ENCODE measurements at regions not wholly inside any gene's neighbourhood (a gene's known extent, or its start where the extent isn't known, plus 50 kb on each side); places are given as distances from the start of the nearest gene placed in this dataset.

DNA sequence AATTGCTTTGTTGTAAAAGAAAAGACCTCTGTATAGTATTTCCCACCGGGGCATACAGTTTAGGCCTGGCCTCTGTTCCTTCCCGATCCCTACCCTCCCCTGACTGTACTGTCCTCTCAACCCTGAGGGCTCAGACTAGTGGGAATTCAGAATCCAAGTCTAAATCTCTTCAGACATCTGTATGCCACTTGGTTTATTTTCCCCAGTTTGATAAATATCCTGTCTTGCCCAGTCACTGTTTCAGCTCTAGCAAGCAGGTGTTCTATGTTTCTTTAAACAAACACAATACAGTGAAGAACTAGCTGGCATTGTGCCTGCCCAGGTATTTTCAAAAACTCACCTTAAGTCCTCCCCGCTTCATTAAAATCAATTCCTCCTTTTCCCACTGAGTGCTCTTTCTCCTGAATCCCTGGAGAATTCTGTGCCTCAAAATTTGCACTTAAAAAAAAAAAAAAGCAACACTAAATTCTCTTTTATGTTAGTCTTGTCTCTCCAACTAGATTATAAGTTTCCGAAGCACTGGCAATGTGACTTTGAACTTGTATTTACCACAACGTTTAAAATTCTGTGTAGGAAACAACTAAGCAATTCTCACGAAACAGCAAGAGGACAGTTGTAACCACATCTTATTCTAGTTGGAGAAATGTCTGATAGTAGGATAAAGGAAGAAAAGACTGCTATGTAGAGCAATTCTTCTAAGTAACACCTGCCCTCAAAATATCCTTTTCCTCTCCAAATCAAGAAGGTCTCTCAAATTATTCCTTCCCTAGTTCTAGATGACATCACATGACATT lies 112.0 kb upstream of the CARMIL1 start:
- Histone ChIP-seq H3K9me3 (no peaks in the 10 kb centered on the region), H3K27ac (no peak overlapping the region), H3K4me1 (peaks cover 5% of the 10 kb centered on the region; the same call in 1 of the 3 replicates), H3K4me3 (no peak overlapping the region), H3K4me2 (no peak overlapping the region)
- WGBS (ENCODE audit: missing lambda C conversion rate) = 51% methylated on average over 6 of the region's 6 CpGs
- ATAC-seq (no peak), FAIRE-seq (no peak), DNase-seq (ENCODE audit: low read depth in 1 of 2, low spot score in 1 of 2) (no peak)
- CTCF ChIA-PET = no interaction called here
- TF ChIP-seq RAD21 (conservative IDR thresholded peaks at IDR 0.05 in 1 of 2, IDR thresholded peaks at IDR 0.05 in 1 of 2) (no peak), EHMT2 (IDR thresholded peaks at IDR 0.05; ENCODE audit: low read depth) (no peak), HOXB5 (CRISPR knock-in tag; IDR thresholded peaks at IDR 0.05) (no peak), CHD2 (IDR thresholded peaks at IDR 0.05; ENCODE audit: low read length, partially characterized antibody) (no peak), ZSCAN20 (CRISPR knock-in tag; IDR thresholded peaks at IDR 0.05) (no peak), CBX2 (IDR thresholded peaks at IDR 0.05; ENCODE audit: borderline replicate concordance, low read depth) (no peak), BHLHE40 (IDR thresholded peaks at IDR 0.05; ENCODE audit: low read depth, low read length) (no peak), JUN (IDR thresholded peaks at IDR 0.05) (no peak), TFCP2L1 (CRISPR knock-in tag; IDR thresholded peaks at IDR 0.05) (no peak), FOSB (CRISPR knock-in tag; IDR thresholded peaks at IDR 0.05) (no peak), EP300 (IDR thresholded peaks at IDR 0.05) (no peak), ESRRA (IDR thresholded peaks at IDR 0.05; ENCODE audit: borderline replicate concordance, low read length) (no peak), HDAC2 (IDR thresholded peaks at IDR 0.05) (no peak), CEBPB (IDR thresholded peaks at IDR 0.05) (no peak), GATA3 (IDR thresholded peaks at IDR 0.05; ENCODE audit: borderline replicate concordance) (no peak), KDM5A (IDR thresholded peaks at IDR 0.05) (no peak)
- TF ChIP-seq, protein P1, sequence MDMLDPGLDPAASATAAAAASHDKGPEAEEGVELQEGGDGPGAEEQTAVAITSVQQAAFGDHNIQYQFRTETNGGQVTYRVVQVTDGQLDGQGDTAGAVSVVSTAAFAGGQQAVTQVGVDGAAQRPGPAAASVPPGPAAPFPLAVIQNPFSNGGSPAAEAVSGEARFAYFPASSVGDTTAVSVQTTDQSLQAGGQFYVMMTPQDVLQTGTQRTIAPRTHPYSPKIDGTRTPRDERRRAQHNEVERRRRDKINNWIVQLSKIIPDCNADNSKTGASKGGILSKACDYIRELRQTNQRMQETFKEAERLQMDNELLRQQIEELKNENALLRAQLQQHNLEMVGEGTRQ (IDR thresholded peaks at IDR 0.05) = no peak
- TF ChIP-seq, protein P2, sequence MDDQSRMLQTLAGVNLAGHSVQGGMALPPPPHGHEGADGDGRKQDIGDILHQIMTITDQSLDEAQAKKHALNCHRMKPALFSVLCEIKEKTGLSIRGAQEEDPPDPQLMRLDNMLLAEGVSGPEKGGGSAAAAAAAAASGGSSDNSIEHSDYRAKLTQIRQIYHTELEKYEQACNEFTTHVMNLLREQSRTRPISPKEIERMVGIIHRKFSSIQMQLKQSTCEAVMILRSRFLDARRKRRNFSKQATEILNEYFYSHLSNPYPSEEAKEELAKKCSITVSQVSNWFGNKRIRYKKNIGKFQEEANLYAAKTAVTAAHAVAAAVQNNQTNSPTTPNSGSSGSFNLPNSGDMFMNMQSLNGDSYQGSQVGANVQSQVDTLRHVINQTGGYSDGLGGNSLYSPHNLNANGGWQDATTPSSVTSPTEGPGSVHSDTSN (IDR thresholded peaks at IDR 0.05) = no peak
- TF ChIP-seq, protein P3, sequence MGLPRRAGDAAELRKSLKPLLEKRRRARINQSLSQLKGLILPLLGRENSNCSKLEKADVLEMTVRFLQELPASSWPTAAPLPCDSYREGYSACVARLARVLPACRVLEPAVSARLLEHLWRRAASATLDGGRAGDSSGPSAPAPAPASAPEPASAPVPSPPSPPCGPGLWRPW (IDR thresholded peaks at IDR 0.05) = no peak
- POLR2A ChIA-PET = no interaction called here

DNA sequence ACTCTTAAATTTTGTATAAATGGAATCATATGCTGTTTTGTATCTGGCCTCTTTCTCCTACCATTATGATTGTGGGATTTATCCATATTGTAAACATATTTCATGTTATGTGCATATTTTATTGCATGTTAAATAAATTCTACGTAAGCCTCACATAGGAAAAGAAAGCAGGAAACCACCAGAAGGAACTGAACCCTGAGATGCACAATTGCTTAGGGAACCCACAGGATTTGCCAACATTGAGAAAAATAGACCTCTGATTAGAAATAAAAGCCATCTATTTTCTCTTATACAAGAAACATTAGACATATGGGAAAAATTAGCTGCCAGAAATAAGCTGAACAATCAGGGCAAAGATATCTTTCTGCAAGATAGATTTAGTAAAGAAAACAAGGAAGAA lies 111.2 kb upstream of the CARMIL1 start:
- ATAC-seq (no peak), FAIRE-seq (no peak), DNase-seq (ENCODE audit: low read depth in 1 of 2, low spot score in 1 of 2) (no peak)
- ChIA-PET POLR2A (no interaction called here), CTCF (no interaction called here)
- H3K4me3 ChIP-seq = no peak overlapping the region
- TF ChIP-seq NFE2L2 (conservative IDR thresholded peaks at IDR 0.05; ENCODE audit: low read length) = no peak
- TF ChIP-seq, protein P4, sequence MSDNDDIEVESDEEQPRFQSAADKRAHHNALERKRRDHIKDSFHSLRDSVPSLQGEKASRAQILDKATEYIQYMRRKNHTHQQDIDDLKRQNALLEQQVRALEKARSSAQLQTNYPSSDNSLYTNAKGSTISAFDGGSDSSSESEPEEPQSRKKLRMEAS (IDR thresholded peaks at IDR 0.05) = no peak
- peaks cover 8% of the 10 kb centered on the region for H3K4me1 ChIP-seq
- H3K4me2 ChIP-seq = no peak overlapping the region
- no peak overlapping the region for H3K27ac ChIP-seq
- H3K9me3 ChIP-seq = no peaks in the 10 kb centered on the region
- 100% methylated on average over 1 of the region's 1 CpG for WGBS (ENCODE audit: missing lambda C conversion rate)

DNA sequence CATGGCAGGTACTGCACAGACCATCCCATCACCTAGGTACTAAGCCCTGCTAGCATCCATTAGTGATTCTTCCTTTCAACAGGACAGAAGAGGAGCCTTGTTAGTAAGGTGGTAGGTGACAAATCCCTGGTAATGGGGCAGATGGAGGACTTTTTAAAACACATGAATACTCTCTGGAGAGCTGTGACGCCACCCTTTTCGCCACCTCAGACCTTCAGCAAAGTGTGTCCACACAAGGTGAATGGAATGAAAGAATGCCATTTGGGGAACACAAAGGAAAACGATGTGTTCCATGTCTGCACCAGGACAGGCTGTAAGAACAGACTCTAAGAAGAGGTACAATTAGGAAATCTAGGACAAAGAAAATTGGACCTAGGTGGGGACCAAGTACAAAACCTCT lies 110.5 kb upstream of the CARMIL1 start:
- WGBS (ENCODE audit: missing lambda C conversion rate) = 70% methylated on average over 3 of the region's 3 CpGs
- Histone ChIP-seq H3K4me1 (peaks cover 15% of the 10 kb centered on the region), H3K4me2 (no peak overlapping the region), H3K4me3 (no peak overlapping the region), H3K27ac (no peak overlapping the region), H3K9me3 (no peaks in the 10 kb centered on the region)
- FAIRE-seq (no peak), ATAC-seq (no peak), DNase-seq (ENCODE audit: low read depth in 1 of 2, low spot score in 1 of 2) (no peak)
- ChIA-PET CTCF (no interaction called here), POLR2A (no interaction called here)
- TF ChIP-seq ZC3H11A (IDR thresholded peaks at IDR 0.05) (no peak), CBX2 (IDR thresholded peaks at IDR 0.05; ENCODE audit: borderline replicate concordance, low read depth) (no peak), RAD21 (conservative IDR thresholded peaks at IDR 0.05 in 1 of 2, IDR thresholded peaks at IDR 0.05 in 1 of 2) (no peak), POLR2AphosphoS2 (conservative IDR thresholded peaks at IDR 0.05; ENCODE audit: low read length) (no peak), CBX8 (IDR thresholded peaks at IDR 0.05) (no peak), JUNB (IDR thresholded peaks at IDR 0.05) (no peak), ZNF302 (CRISPR knock-in tag; IDR thresholded peaks at IDR 0.05) (no peak), RNF2 (IDR thresholded peaks at IDR 0.05; ENCODE audit: borderline replicate concordance, low read depth) (no peak)
- TF ChIP-seq, protein P5, sequence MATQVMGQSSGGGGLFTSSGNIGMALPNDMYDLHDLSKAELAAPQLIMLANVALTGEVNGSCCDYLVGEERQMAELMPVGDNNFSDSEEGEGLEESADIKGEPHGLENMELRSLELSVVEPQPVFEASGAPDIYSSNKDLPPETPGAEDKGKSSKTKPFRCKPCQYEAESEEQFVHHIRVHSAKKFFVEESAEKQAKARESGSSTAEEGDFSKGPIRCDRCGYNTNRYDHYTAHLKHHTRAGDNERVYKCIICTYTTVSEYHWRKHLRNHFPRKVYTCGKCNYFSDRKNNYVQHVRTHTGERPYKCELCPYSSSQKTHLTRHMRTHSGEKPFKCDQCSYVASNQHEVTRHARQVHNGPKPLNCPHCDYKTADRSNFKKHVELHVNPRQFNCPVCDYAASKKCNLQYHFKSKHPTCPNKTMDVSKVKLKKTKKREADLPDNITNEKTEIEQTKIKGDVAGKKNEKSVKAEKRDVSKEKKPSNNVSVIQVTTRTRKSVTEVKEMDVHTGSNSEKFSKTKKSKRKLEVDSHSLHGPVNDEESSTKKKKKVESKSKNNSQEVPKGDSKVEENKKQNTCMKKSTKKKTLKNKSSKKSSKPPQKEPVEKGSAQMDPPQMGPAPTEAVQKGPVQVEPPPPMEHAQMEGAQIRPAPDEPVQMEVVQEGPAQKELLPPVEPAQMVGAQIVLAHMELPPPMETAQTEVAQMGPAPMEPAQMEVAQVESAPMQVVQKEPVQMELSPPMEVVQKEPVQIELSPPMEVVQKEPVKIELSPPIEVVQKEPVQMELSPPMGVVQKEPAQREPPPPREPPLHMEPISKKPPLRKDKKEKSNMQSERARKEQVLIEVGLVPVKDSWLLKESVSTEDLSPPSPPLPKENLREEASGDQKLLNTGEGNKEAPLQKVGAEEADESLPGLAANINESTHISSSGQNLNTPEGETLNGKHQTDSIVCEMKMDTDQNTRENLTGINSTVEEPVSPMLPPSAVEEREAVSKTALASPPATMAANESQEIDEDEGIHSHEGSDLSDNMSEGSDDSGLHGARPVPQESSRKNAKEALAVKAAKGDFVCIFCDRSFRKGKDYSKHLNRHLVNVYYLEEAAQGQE (IDR thresholded peaks at IDR 0.05) = no peak
- TF ChIP-seq, protein P6, sequence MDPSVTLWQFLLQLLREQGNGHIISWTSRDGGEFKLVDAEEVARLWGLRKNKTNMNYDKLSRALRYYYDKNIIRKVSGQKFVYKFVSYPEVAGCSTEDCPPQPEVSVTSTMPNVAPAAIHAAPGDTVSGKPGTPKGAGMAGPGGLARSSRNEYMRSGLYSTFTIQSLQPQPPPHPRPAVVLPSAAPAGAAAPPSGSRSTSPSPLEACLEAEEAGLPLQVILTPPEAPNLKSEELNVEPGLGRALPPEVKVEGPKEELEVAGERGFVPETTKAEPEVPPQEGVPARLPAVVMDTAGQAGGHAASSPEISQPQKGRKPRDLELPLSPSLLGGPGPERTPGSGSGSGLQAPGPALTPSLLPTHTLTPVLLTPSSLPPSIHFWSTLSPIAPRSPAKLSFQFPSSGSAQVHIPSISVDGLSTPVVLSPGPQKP (IDR thresholded peaks at IDR 0.05; ENCODE audit: low read depth, low read length) = no peak
- TF ChIP-seq, protein P3 (IDR thresholded peaks at IDR 0.05) = no peak
